HUES6 (cell line): ENCODE measurements at regions not wholly inside any gene's neighbourhood (a gene's known extent, or its start where the extent isn't known, plus 50 kb on each side); places are given as distances from the start of the nearest gene placed in this dataset.

Experiments
- H3K27ac ChIP-seq: 2 replicates; pipeline ENCODE4 v1.7.0; 2013; ENCODE audit warnings: low read depth, mild to moderate bottlenecking, low read length, inconsistent platforms
- H3K27me3 ChIP-seq: 2 replicates; pipeline ENCODE4 v1.6.1; 2013; ENCODE audit warnings: low read length; ENCODE audit not compliant: control insufficient read depth, insufficient read depth
- H3K36me3 ChIP-seq: 2 replicates; pipeline ENCODE4 v1.6.1; 2013; ENCODE audit warnings: low read length; ENCODE audit not compliant: control insufficient read depth, insufficient read depth
- H3K4me1 ChIP-seq: 2 replicates; pipeline ENCODE4 v1.6.1; 2013; ENCODE audit warnings: low read length; ENCODE audit not compliant: control insufficient read depth, insufficient read depth
- H3K4me3 ChIP-seq: 2 replicates; pipeline ENCODE4 v1.5.1; 2013; ENCODE audit warnings: low read depth, low read length
- H3K9ac ChIP-seq: one replicate; pipeline ENCODE4 v1.6.1; 2013; ENCODE audit warnings: mild to moderate bottlenecking, low read length
- H3K9me3 ChIP-seq: 2 replicates; pipeline ENCODE4 v1.6.1; 2013; ENCODE audit warnings: low read depth, low read length; ENCODE audit not compliant: control insufficient read depth, insufficient read depth

DNA sequence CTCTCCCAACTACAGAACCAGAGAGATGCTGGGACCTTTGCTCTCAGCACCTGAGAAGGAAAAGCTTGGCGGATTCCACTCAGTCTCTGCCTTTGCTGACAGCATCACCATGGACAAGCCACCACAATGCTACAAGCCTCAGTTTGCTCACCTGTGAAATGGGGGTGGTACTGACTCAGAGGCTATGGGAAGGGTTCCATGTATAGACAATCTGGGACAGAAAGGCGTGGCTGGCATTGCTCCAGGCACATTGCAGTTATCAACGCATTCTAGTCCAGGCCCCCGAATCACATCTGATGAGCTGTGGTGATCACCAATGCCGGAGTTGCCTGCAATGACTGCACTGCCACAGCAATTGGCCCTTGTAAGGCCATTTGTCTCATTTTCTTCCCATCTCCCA lies 72.6 kb downstream of the ISX start:
- no peak overlapping the region for H3K4me3 ChIP-seq
- H3K4me1 ChIP-seq, result peaks cover 20% of the 10 kb centered on the region
- H3K9ac ChIP-seq, result no peak overlapping the region
- H3K27ac ChIP-seq, result no peak overlapping the region
- no peaks in the 10 kb centered on the region for H3K9me3 ChIP-seq
- no peaks in the 10 kb centered on the region for H3K36me3 ChIP-seq
- peaks cover 71% of the 10 kb centered on the region; the same call in 1 of the 2 replicates for H3K27me3 ChIP-seq

GRCh38 chr22:35140879-35141745 lies 75.2 kb downstream of the ISX start:
- Histone ChIP-seq H3K9me3 (no peaks in the 10 kb centered on the region), H3K9ac (no peak overlapping the region), H3K27ac (no peak overlapping the region), H3K36me3 (no peaks in the 10 kb centered on the region), H3K27me3 (peaks cover 54% of the 10 kb centered on the region; the same call in 1 of the 2 replicates), H3K4me1 (no peaks in the 10 kb centered on the region), H3K4me3 (no peak overlapping the region)

- H3K27me3 ChIP-seq, result peaks cover 29% of the 10 kb centered on the region; the same call in 1 of the 2 replicates
- no peak overlapping the region for H3K4me3 ChIP-seq
- no peak overlapping the region for H3K9ac ChIP-seq
- H3K27ac ChIP-seq, result no peak overlapping the region
- H3K4me1 ChIP-seq, result peaks cover 14% of the 10 kb centered on the region
- no peaks in the 10 kb centered on the region for H3K36me3 ChIP-seq
- no peaks in the 10 kb centered on the region for H3K9me3 ChIP-seq
Measured at GRCh38 chr22:35148381-35148780, 82.4 kb downstream of the ISX start.

GRCh38 chr22:35148866-35149548 lies 83.0 kb downstream of the ISX start:
- H3K9me3 ChIP-seq, result no peaks in the 10 kb centered on the region
- H3K27ac ChIP-seq, result no peak overlapping the region
- peaks cover 23% of the 10 kb centered on the region; the same call in 1 of the 2 replicates for H3K27me3 ChIP-seq
- H3K9ac ChIP-seq, result no peak overlapping the region
- H3K36me3 ChIP-seq, result no peaks in the 10 kb centered on the region
- H3K4me3 ChIP-seq, result no peak overlapping the region
- peaks cover 16% of the 10 kb centered on the region for H3K4me1 ChIP-seq

- Histone ChIP-seq H3K4me3 (no peak overlapping the region), H3K9me3 (no peaks in the 10 kb centered on the region), H3K27me3 (peaks cover 20% of the 10 kb centered on the region; the same call in 1 of the 2 replicates), H3K36me3 (no peaks in the 10 kb centered on the region), H3K27ac (no peak overlapping the region), H3K9ac (no peak overlapping the region), H3K4me1 (peaks cover 26% of the 10 kb centered on the region)
Measured at GRCh38 chr22:35150183-35151107, 84.5 kb downstream of the ISX start.

DNA sequence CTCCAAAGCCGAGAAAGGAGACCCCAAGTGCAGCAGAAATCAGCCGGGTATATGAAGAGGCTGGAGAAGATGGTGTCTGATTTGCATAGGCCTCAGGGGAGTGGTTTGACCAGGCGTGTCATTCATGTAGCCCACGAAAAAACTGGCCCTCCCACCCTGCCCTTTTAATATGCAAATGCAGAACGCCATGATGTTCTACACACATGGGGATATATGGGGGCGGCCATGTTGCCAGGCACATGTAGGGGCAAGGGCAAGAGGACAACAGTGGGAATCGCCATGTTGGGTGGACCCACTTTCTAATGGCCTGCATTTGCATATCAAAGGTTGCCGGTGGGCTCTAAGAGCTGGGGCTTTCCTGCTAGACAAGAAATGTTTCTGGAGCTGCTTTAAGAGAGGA lies 86.4 kb downstream of the ISX start:
- Histone ChIP-seq H3K27me3 (peaks cover 10% of the 10 kb centered on the region; the same call in 1 of the 2 replicates), H3K4me3 (no peak overlapping the region), H3K4me1 (peaks cover 22% of the 10 kb centered on the region), H3K9me3 (no peaks in the 10 kb centered on the region), H3K36me3 (no peaks in the 10 kb centered on the region), H3K9ac (no peak overlapping the region), H3K27ac (no peak overlapping the region; the same call in 1 of the 2 replicates)

- Histone ChIP-seq H3K4me1 (peaks cover 21% of the 10 kb centered on the region), H3K9ac (no peak overlapping the region), H3K36me3 (no peaks in the 10 kb centered on the region), H3K9me3 (no peaks in the 10 kb centered on the region), H3K4me3 (no peak overlapping the region), H3K27me3 (peaks cover 3% of the 10 kb centered on the region; the same call in 1 of the 2 replicates), H3K27ac (no peak overlapping the region)
Measured at GRCh38 chr22:35154937-35155387, 89.0 kb downstream of the ISX start.

DNA sequence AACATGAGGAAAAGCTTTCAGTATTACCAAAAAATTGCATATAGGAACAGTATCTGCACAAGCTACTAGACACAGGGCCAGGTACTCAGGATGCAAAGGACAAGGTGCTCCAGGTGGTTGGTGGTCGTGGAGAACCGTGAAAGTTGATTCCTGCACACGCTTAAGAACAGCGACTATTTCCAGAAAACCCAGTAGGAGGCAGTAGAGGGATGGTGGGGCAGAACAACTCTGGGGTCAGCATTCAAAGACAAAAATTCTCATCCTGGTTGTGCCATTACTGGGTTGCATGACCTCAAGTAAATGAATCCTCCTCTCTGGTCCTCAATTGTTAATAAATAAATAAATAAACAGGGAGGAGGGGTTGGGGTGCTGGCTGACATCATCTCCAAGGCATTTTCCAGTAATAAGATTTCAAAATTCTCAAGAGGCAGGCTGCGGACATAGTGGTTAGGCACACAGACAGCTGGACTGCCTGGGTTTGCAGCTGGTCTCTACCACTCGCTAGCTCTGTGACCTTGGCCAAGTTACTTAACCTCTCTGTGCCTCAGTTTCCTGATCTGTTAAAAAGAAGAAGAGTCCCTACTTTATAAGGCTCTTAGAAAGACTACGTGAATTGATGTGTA lies 89.6 kb downstream of the ISX start:
- no peaks in the 10 kb centered on the region for H3K9me3 ChIP-seq
- no peaks in the 10 kb centered on the region for H3K27me3 ChIP-seq
- no peak overlapping the region for H3K27ac ChIP-seq
- no peak overlapping the region for H3K9ac ChIP-seq
- H3K4me1 ChIP-seq, result peaks cover 21% of the 10 kb centered on the region
- H3K36me3 ChIP-seq, result no peaks in the 10 kb centered on the region
- no peak overlapping the region for H3K4me3 ChIP-seq

DNA sequence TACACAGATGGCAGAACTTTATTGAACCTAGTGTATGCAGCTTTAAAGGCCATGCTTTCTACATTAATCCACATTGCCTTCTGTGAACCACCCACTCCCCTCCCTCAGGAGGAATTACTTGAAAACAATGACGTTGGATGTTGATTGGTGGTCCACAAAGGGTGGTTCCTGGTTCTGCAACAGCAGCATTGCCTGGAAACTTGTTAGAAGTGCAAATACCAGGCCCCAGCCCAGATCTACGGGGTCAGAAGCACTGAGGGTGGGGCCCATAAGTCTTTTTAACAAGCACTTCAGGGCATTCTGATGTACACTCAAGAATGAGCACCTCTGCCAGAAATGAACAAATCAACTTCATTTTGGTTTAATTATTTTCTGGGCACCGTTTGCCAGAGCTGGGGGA lies 91.0 kb downstream of the ISX start:
- H3K4me3 ChIP-seq, result no peak overlapping the region
- no peak overlapping the region for H3K27ac ChIP-seq

DNA sequence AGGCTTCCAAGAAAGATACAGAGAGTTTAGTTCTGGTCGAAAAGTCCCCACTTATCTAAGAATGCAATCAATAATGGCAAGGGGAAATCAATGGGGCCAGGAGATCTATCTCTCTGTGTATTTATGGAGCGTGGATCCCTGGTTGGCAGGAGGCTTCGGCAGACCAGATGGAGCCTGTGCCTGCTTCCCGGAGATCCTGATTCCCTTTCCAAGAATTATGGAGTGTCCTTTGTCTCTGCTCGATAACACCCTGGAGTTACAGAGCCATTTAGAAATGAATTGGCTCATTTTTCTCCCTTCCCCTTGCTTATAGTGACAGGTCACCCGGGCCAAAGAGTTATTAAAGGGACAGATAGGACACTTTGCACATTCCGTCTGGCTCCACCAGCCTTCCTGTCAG lies 92.4 kb downstream of the ISX start:
- Histone ChIP-seq H3K27me3 (no peaks in the 10 kb centered on the region), H3K36me3 (no peaks in the 10 kb centered on the region), H3K27ac (no peak overlapping the region), H3K4me1 (peaks cover 12% of the 10 kb centered on the region), H3K4me3 (no peak overlapping the region), H3K9me3 (no peaks in the 10 kb centered on the region), H3K9ac (no peak overlapping the region)

More for the DNA sequence above, 91.0 kb downstream of the ISX start:
- Histone ChIP-seq H3K27me3 (no peaks in the 10 kb centered on the region), H3K4me1 (peaks cover 21% of the 10 kb centered on the region), H3K9me3 (no peaks in the 10 kb centered on the region), H3K9ac (no peak overlapping the region), H3K36me3 (no peaks in the 10 kb centered on the region)
